ENCODE measurements at regions not wholly inside any gene's neighbourhood (a gene's known extent, or its start where the extent isn't known, plus 50 kb on each side); places are given as distances from the start of the nearest gene placed in this dataset.

DNA sequence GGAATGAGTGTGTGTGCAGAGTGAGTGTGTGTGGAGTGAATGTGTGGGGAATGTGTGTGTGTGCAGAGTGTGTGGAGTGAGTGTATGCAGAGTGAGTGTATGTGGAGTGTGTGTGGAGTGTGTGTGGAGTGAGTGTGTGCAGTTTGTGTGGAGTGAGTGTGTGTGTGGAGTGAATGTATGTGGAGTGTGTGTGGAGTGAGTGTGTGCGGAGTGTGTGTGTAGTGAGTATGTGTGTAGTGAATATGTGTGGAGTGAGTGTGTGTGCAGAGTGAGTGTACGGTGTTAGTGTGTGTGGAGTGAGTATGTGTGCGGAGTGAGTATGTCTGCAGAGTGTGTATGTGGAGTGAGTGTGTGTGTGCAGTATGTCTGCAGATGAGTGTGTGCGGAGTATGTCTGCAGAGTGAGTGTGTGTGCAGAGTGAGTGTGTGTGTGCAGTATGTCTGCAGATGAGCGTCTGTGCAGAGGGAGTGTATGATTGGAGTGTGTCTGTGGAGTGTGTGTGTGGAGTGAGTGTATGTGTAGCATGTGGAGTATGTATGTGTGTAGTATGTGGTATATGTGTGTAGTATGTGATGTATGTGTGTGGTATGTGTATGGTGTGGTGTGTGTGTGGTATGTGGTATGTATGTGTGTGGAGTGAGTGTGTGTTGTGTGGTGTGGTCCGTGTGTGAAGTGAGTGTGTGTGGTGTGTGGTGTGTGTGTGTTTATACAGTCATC, 59.7 kb upstream of the CLDN14 start (continued):
- TF ChIP-seq ZNF518A (tag by site-specific recombination; conservative IDR thresholded peaks at IDR 0.05; ENCODE audit: low read depth) (no peak), SALL2 (tag by site-specific recombination; IDR thresholded peaks at IDR 0.05; ENCODE audit: borderline replicate concordance) (peak; percentile 20; the same call in 1 of the 2 replicates), ZSCAN5A (tag by site-specific recombination; IDR thresholded peaks at IDR 0.05) (no peak; the same call in 1 of the 2 replicates), ZNF621 (tag by site-specific recombination; IDR thresholded peaks at IDR 0.05) (peak; percentile 32; the same call in 1 of the 2 replicates), ZNF416 (tag by site-specific recombination; IDR thresholded peaks at IDR 0.05) (no peak), ZNF645 (tag by site-specific recombination; IDR thresholded peaks at IDR 0.05) (no peak; the same call in 1 of the 2 replicates), ZNF791 (tag by site-specific recombination; IDR thresholded peaks at IDR 0.05) (peak; percentile 76; the same call in 1 of the 2 replicates), ZIC2 (tag by site-specific recombination; IDR thresholded peaks at IDR 0.05) (no peak), ZBTB49 (tag by site-specific recombination; IDR thresholded peaks at IDR 0.05; ENCODE audit: low read depth) (no peak; the same call in 1 of the 2 replicates), ZNF398 (tag by site-specific recombination; IDR thresholded peaks at IDR 0.05) (0 out of 2 replicates have a peak, but pooled peaks have one; percentile 15), ZNF473 (tag by site-specific recombination; IDR thresholded peaks at IDR 0.05) (0 out of 2 replicates have a peak, but pooled peaks have one; percentile 56), ZNF292 (tag by site-specific recombination; IDR thresholded peaks at IDR 0.05; ENCODE audit: borderline replicate concordance, low read depth) (no peak), MEIS1 (CRISPR knock-in tag; IDR thresholded peaks at IDR 0.05; ENCODE audit: borderline replicate concordance) (no peak), GFI1B (tag by site-specific recombination; IDR thresholded peaks at IDR 0.05) (no peak), ZNF629 (tag by site-specific recombination; IDR thresholded peaks at IDR 0.05) (no peak), ZNF561 (tag by site-specific recombination; IDR thresholded peaks at IDR 0.05; ENCODE audit: borderline replicate concordance) (no peak), ZNF335 (tag by site-specific recombination; conservative IDR thresholded peaks at IDR 0.05) (no peak), KLF8 (tag by site-specific recombination; IDR thresholded peaks at IDR 0.05) (no peak), GLI4 (tag by site-specific recombination; IDR thresholded peaks at IDR 0.05) (no peak), FEZF1 (tag by site-specific recombination; IDR thresholded peaks at IDR 0.05) (no peak)
- TF ChIP-seq, protein P1, sequence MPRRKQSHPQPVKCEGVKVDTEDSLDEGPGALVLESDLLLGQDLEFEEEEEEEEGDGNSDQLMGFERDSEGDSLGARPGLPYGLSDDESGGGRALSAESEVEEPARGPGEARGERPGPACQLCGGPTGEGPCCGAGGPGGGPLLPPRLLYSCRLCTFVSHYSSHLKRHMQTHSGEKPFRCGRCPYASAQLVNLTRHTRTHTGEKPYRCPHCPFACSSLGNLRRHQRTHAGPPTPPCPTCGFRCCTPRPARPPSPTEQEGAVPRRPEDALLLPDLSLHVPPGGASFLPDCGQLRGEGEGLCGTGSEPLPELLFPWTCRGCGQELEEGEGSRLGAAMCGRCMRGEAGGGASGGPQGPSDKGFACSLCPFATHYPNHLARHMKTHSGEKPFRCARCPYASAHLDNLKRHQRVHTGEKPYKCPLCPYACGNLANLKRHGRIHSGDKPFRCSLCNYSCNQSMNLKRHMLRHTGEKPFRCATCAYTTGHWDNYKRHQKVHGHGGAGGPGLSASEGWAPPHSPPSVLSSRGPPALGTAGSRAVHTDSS (tag by site-specific recombination; IDR thresholded peaks at IDR 0.05): no peak
- TF ChIP-seq, protein P2, sequence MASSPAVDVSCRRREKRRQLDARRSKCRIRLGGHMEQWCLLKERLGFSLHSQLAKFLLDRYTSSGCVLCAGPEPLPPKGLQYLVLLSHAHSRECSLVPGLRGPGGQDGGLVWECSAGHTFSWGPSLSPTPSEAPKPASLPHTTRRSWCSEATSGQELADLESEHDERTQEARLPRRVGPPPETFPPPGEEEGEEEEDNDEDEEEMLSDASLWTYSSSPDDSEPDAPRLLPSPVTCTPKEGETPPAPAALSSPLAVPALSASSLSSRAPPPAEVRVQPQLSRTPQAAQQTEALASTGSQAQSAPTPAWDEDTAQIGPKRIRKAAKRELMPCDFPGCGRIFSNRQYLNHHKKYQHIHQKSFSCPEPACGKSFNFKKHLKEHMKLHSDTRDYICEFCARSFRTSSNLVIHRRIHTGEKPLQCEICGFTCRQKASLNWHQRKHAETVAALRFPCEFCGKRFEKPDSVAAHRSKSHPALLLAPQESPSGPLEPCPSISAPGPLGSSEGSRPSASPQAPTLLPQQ (tag by site-specific recombination; IDR thresholded peaks at IDR 0.05): no peak

Measured in HEK293 (cell line).